ENCODE measurements at regions not wholly inside any gene's neighbourhood (a gene's known extent, or its start where the extent isn't known, plus 50 kb on each side); places are given as distances from the start of the nearest gene placed in this dataset.
"Not testable (repeated sequence)": the region's sequence is repeated elsewhere in the genome, so short reads cannot be mapped to it uniquely, and the experiment has no call there.

- POLR2A ChIA-PET, CTCF ChIA-PET: not testable (repeated sequence)
- intact Hi-C loops (cut with micrococcal nuclease), result loop anchor here (2.0 kb wide), 1 partner anchor 176 kb away; no protein-coding TSS in a partner anchor
Measured at GRCh38 chrX:47738870-47739269, 79.9 kb upstream of the UXT start.

DNA sequence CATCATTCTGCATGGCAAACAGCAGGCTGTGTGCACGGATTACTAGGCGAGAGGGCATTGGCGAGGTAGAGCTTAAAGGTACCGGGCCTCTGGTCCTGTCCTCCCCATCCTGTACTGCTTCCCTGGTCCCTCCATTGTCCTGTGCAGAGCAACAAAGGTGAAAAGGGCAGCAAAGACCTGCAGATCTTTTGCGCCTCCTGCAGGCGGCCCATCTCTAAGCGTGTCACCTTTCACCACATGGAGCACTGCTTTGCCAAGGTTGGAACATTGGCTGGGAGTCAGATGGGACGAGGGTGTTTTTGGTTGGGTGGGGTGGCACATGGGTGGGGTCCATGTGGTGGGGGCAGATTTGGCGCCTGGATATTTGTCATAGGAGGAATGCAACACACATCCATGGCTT lies 64.7 kb upstream of the UXT start:
- Histone ChIP-seq H3K4me2 (ENCODE audit: low read length) (no peak overlapping the region), H3K36me3 (ENCODE audit: control insufficient read depth in 1 of 2, insufficient read depth in 2 of 2, low read length in 2 of 2) (no peaks in the 10 kb centered on the region), H3K9me3 (ENCODE audit: control insufficient read depth in 1 of 2, insufficient read depth in 1 of 2, low read depth in 1 of 2, low read length in 2 of 2) (no peaks in the 10 kb centered on the region), H3K27ac (ENCODE audit: low read depth, low read length) (no peak overlapping the region), H3K79me2 (ENCODE audit: insufficient read depth, low read length) (no peaks in the 10 kb centered on the region), H3K9ac (ENCODE audit: low read length) (no peak overlapping the region), H2AFZ (ENCODE audit: low read depth, low read length, poor library complexity, severe bottlenecking) (no peak overlapping the region), H3K4me1 (ENCODE audit: control insufficient read depth in 1 of 2, insufficient read depth in 2 of 2, low read length in 2 of 2) (no peaks in the 10 kb centered on the region), H4K20me1 (ENCODE audit: insufficient read depth) (no peaks in the 10 kb centered on the region), H3K27me3 (ENCODE audit: insufficient read depth, low read length) (no peaks in the 10 kb centered on the region), H3K9me2 (ENCODE audit: insufficient read depth) (no peaks in the 10 kb centered on the region), H3K4me3 (replicated peaks in 1 of 2; ENCODE audit: low read depth in 1 of 2, low read length in 2 of 2) (no peak overlapping the region)
- POLR2A ChIA-PET, result no interaction called here
- no TSS peak for BruUV-seq (replicated peaks)
- TF ChIP-seq CEBPB (IDR thresholded peaks at IDR 0.05; ENCODE audit: low read depth), result no peak
- no peak for TF ChIP-seq FOSL1 (IDR thresholded peaks at IDR 0.05; ENCODE audit: low read depth)
- TF ChIP-seq, protein P1, sequence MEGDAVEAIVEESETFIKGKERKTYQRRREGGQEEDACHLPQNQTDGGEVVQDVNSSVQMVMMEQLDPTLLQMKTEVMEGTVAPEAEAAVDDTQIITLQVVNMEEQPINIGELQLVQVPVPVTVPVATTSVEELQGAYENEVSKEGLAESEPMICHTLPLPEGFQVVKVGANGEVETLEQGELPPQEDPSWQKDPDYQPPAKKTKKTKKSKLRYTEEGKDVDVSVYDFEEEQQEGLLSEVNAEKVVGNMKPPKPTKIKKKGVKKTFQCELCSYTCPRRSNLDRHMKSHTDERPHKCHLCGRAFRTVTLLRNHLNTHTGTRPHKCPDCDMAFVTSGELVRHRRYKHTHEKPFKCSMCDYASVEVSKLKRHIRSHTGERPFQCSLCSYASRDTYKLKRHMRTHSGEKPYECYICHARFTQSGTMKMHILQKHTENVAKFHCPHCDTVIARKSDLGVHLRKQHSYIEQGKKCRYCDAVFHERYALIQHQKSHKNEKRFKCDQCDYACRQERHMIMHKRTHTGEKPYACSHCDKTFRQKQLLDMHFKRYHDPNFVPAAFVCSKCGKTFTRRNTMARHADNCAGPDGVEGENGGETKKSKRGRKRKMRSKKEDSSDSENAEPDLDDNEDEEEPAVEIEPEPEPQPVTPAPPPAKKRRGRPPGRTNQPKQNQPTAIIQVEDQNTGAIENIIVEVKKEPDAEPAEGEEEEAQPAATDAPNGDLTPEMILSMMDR (IDR thresholded peaks at IDR 0.05 in 2 of 3, conservative IDR thresholded peaks at IDR 0.05 in 1 of 3; ENCODE audit: borderline replicate concordance in 1 of 3, insufficient read depth in 1 of 3, low read depth in 2 of 3, low read length in 2 of 3), result peak; percentile 4 to 22 (median 11); a peak in 2 of 6 replicates
- peak; percentile 26; the same call in 1 of the 2 replicates for TF ChIP-seq RAD21 (IDR thresholded peaks at IDR 0.05; ENCODE audit: low read depth)
- DNase-seq (ENCODE audit: low read depth, low spot score), result no peak
- RAD21 ChIA-PET (ENCODE audit: low non-redundant PET in 1 of 2, low total read pairs in 2 of 2, uncharacterized antibody in 2 of 2, unreplicated experiment in 2 of 2), result no interaction called here
- no peak for ATAC-seq
- CTCF ChIA-PET, result no interaction called here
- intact Hi-C loops (cut with micrococcal nuclease), result no loop called here

More at GRCh38 chrX:47738870-47739269, 79.9 kb upstream of the UXT start:
- H3K27me3 ChIP-seq (ENCODE audit: insufficient read depth, low read length); H3K9ac ChIP-seq (ENCODE audit: low read length); H4K20me1 ChIP-seq (ENCODE audit: insufficient read depth); DNase-seq (ENCODE audit: low read depth, low spot score); H3K36me3 ChIP-seq (ENCODE audit: control insufficient read depth in 1 of 2, insufficient read depth in 2 of 2, low read length in 2 of 2); H2AFZ ChIP-seq (ENCODE audit: low read depth, low read length, poor library complexity, severe bottlenecking); H3K27ac ChIP-seq (ENCODE audit: low read depth, low read length); ATAC-seq; H3K9me3 ChIP-seq (ENCODE audit: control insufficient read depth in 1 of 2, insufficient read depth in 1 of 2, low read depth in 1 of 2, low read length in 2 of 2); H3K4me1 ChIP-seq (ENCODE audit: control insufficient read depth in 1 of 2, insufficient read depth in 2 of 2, low read length in 2 of 2); H3K4me2 ChIP-seq (ENCODE audit: low read length); RAD21 ChIA-PET (ENCODE audit: low non-redundant PET in 1 of 2, low total read pairs in 2 of 2, uncharacterized antibody in 2 of 2, unreplicated experiment in 2 of 2); H3K79me2 ChIP-seq (ENCODE audit: insufficient read depth, low read length); H3K4me3 ChIP-seq (replicated peaks in 1 of 2; ENCODE audit: low read depth in 1 of 2, low read length in 2 of 2); H3K9me2 ChIP-seq (ENCODE audit: insufficient read depth); BruUV-seq (replicated peaks): not testable (repeated sequence)

Measured in HCT116 (cell line).